ENCODE measurements at regions not wholly inside any gene's neighbourhood (a gene's known extent, or its start where the extent isn't known, plus 50 kb on each side); places are given as distances from the start of the nearest gene placed in this dataset.

DNA sequence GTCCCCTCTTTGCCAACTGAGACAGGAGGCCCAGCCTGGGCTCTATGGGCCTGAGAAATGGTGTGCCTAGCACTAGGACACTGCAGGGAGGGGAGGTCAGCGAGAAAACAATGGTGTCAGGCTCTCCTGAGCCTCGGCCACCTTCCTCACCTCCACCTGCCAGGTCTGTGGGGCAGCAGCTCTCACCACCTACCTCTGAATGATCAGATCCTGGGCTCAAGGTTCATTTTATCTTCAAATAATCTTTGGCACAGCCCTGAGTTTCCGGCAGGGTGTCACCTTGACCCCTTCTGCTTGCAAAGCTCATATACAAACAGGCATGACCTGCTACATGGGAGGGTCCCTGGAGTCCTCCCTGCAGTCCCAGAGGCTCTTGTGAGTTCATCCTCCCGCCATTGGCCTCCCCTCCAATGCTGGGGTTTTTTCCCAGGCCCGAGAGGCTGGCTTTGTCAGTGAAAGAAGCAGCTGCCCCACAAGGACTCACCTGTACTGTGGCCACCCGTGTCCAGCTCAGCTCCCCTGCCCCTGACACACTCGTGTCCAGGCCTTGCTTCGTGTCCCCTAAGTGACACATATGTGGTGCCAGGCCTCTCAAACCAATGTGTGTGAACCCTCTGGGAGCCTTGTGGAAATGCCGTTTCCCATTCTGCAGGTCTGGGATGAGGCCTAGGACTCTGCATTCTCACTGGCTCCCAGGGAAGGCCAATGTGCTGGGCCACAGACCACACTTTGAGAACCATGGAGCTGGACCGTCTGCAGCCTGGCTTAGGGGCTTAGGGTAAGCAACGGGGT lies 176.8 kb upstream of the CIBAR2 start:
- Histone ChIP-seq H3K4me3 (ENCODE audit: low read depth in 1 of 2, low read length in 1 of 2) (no peak overlapping the region), H3K36me3 (no peaks in the 10 kb centered on the region), H3K4me1 (ENCODE audit: control insufficient read depth in 1 of 2, insufficient read depth in 1 of 2, low read depth in 1 of 2, low read length in 1 of 2) (peaks cover 6 to 9% of the 10 kb centered on the region in 2 experiments), H3K27me3 (no peaks in the 10 kb centered on the region), H3K9me3 (no peaks in the 10 kb centered on the region), H3K27ac (no peak overlapping the region)
- TF ChIP-seq CTCF (IDR thresholded peaks at IDR 0.05): no peak

DNA sequence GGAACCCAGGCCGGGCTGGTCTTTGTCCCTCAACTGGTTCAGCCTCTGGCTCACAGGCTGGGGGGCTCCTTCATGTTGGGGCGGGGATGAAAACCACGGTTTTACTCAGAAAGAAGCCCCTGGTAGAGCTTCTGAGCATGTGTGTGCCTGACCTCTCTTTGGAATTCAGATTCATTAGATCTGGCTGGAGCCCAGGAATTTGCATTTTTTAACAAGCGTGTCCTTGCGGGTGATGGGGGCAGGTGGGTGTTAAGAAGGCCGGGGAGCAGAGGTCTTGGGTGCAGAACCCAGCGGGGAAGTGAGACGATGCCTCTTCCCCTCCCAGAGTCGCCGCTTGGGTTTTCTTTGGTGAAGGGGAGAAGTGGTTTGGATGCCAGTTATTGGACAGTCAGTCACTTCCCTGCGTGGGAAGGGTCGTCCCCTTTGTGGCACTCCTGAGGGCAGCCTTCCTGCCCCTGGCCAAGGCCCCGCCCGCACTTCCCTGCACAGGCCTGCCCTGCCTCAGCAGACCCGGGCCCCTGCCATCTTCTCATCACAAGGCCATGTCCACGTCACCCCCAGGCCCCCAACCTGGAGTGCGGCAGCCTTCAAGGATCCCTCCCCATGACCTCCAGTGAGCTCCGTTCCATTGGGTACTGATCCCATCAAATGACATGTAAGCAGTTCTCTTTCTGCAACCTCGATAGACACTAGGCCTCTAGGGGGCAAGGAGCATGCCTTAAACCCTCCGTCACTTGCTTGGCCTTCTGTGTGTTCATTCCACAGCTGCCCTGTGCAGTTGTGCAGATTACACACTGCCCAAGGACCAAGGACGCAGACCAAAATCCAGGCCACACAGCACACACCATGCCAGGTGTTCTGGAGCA lies 177.7 kb upstream of the CIBAR2 start:
- no peaks in the 10 kb centered on the region for H3K9me3 ChIP-seq
- no peak overlapping the region for H3K4me3 ChIP-seq (ENCODE audit: low read depth in 1 of 2, low read length in 1 of 2)
- no peak overlapping the region for H3K27ac ChIP-seq
- H3K36me3 ChIP-seq: no peaks in the 10 kb centered on the region
- peaks cover 6 to 9% of the 10 kb centered on the region in 2 experiments for H3K4me1 ChIP-seq (ENCODE audit: control insufficient read depth in 1 of 2, insufficient read depth in 1 of 2, low read depth in 1 of 2, low read length in 1 of 2)
- TF ChIP-seq CTCF (IDR thresholded peaks at IDR 0.05): no peak
- H3K27me3 ChIP-seq: no peaks in the 10 kb centered on the region

- no peaks in the 10 kb centered on the region for H3K27me3 ChIP-seq
- H3K9me3 ChIP-seq: no peaks in the 10 kb centered on the region
- H3K4me3 ChIP-seq (ENCODE audit: low read depth in 1 of 2, low read length in 1 of 2): no peak overlapping the region
- peaks cover 6 to 9% of the 10 kb centered on the region in 2 experiments for H3K4me1 ChIP-seq (ENCODE audit: control insufficient read depth in 1 of 2, insufficient read depth in 1 of 2, low read depth in 1 of 2, low read length in 1 of 2)
- no peak for TF ChIP-seq CTCF (IDR thresholded peaks at IDR 0.05)
- no peaks in the 10 kb centered on the region for H3K36me3 ChIP-seq
- no peak overlapping the region for H3K27ac ChIP-seq
Measured at GRCh38 chr16:85290626-85291301, 178.5 kb upstream of the CIBAR2 start.

- Histone ChIP-seq H3K36me3 (no peaks in the 10 kb centered on the region), H3K27ac (no peak overlapping the region), H3K4me1 (ENCODE audit: control insufficient read depth in 1 of 2, insufficient read depth in 1 of 2, low read depth in 1 of 2, low read length in 1 of 2) (peaks cover 6 to 9% of the 10 kb centered on the region in 2 experiments), H3K4me3 (ENCODE audit: low read depth in 1 of 2, low read length in 1 of 2) (no peak overlapping the region), H3K9me3 (no peaks in the 10 kb centered on the region), H3K27me3 (no peaks in the 10 kb centered on the region)
- no peak for TF ChIP-seq CTCF (IDR thresholded peaks at IDR 0.05)
Measured at GRCh38 chr16:85291302-85292148, 179.3 kb upstream of the CIBAR2 start.

DNA sequence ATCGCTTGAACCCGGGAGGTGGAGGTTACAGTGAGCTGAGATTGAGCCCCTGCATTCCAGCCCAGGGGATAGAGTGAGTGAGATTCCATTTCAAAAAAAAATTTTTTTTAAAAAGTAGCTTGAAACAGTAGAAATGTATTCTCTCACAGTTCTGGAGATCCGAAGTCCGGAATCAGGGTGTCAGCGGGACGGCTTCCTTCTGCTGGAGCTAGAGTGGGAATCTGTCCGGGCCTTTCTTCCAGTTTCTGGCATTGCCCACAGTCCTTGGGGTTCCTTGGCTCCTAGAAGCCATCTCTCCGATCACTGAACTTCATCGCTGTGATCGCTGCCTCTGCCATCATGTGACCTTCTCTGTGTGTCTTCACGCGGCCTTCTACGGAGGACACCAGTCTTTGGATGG lies 181.2 kb upstream of the CIBAR2 start:
- no peaks in the 10 kb centered on the region for H3K36me3 ChIP-seq
- no peaks in the 10 kb centered on the region for H3K9me3 ChIP-seq
- no peak overlapping the region for H3K4me3 ChIP-seq (ENCODE audit: low read depth in 1 of 2, low read length in 1 of 2)
- peaks cover 6 to 9% of the 10 kb centered on the region in 2 experiments for H3K4me1 ChIP-seq (ENCODE audit: control insufficient read depth in 1 of 2, insufficient read depth in 1 of 2, low read depth in 1 of 2, low read length in 1 of 2)
- H3K27me3 ChIP-seq: no peaks in the 10 kb centered on the region
- TF ChIP-seq CTCF (IDR thresholded peaks at IDR 0.05): no peak
- H3K27ac ChIP-seq: no peak overlapping the region
